Right hindlimb (tissue), 1 donor: ENCODE measurements at regions not wholly inside any gene's neighbourhood (a gene's known extent, or its start where the extent isn't known, plus 50 kb on each side); places are given as distances from the start of the nearest gene placed in this dataset.

Experiments
- DNase-seq: peaks from one replicate; pipeline ENCODE4 v3.0.0-alpha.2; 2018

DNA sequence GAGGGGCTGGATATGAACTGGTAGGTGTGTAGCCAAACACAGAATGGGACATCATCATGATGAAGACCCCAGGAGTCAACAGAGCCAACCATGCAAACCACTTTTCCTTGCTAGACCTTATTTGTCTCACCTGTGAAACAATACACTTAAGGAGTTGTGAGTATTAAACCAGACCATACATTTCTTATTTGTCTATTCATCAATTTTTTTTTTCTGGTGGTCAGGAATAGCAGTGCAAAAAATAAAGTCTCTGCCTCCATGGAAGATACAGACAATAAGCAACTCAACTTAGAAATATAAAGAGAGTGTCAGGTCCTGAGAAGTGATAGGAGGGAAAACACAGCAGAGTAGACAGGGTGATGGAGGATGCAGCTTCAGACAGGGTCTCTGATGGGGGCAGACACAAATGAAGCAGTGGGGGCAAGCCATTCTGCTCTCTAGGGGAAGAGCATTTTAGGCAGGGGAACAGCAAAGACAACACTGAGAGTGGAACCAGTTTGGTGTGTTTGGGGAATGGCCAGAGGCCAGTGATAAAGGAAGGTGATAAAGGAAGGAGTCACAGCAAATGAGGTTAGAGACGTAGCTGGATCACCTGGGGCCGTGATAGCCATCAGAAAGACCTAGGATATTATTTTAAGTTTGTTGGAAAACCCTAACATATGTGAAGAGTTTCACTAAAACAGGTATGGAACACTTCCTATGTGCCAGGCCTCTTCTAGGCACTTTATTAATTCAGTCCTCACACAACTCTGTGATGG, 256.2 kb downstream of the MAN2A1 start:
- no peak for DNase-seq

DNA sequence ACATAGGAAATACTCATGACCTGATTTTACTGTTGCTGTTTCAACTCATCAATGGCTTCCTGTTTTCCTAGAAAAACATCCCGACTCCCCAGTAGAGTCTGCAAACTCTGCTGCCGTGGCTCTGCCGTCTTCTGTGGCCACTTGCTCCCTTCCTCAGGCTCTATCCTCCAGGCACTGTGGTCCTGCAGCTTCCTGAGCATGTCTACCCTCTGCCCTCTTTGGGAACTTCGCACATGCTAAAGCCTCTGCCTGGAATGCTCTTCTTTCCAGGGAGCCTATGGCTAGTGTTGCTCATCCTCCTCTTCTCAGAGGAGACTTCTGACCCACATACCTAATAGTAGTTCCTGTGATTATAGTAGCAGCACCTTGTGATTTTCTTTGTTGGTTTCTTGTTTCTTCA, 256.9 kb downstream of the MAN2A1 start:
- DNase-seq, result no peak

DNA sequence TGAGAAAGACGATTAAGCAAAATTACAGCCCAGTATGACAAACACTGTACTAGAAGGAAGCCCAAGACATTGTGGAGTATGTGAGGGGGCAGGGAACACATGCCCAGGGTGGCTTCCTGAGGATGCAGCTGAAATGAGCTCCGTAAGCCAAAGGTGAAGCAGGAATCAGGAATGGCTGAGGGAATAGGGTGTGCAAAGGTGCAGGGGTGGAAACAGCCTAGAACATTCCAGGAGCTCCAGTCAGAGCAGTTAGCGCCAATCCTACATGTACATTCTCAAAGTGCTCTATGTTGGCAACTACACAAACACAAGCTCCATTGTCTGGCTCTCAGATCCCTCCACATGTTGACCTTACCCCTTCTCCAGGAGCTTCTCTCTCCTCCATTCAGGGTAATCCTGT, 257.9 kb downstream of the MAN2A1 start:
- DNase-seq, result no peak

DNA sequence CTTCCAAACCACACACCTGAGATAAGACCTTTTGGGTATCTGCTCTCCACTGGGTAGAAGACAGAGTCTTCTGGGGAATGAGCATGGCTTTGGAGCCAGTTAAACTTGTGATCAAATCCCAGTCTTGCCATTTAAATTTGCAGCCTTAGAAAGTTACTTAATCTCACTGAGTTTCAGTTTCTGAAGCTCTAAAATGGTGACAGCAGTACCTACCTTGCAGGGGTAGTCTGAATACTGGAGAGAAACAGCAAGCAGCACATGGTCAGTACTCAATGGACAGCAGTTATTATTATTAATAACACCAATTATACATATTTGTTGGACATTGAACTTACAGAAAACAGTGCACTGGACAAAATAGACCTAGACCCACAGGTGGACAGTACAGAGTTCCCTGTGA, 260.9 kb downstream of the MAN2A1 start:
- no peak for DNase-seq

DNA sequence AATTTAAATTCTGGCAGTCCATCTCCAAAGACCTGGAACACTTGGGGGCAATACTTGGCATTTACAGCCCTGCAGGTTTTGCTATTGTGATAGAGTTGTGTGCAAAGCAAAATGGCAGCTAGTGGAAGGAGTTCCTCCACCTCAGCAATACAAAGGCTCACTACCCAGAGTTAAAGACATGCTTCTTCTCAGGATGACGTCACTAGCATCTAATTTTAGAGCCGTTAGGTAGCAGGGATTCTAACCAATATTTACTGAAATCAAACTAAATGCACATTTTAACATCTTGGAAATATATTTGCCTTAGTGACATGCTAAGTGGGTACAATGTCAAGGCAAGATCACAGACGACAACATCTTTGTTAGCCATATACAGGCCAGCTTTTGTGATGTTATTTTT, 261.6 kb downstream of the MAN2A1 start:
- DNase-seq, result no peak

DNA sequence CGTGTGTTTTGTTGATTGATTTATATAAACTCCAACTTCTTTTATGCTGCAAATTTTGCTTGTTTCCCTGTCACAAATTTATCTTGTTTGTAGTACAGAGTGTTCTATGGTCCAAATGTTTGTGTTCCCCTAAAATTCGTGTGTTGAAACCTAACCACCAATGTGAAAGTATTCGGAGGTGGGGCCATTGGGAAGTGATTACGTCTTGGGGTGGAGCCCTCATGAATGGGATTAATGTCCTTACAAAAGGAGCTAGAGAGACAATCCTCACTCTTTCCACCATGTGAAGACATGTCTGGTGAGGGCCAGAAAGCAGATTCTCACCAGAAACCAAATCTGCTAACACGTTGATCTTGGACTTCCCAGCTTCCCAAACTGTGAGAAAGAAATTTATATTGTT, 262.0 kb downstream of the MAN2A1 start:
- DNase-seq, result no peak

DNA sequence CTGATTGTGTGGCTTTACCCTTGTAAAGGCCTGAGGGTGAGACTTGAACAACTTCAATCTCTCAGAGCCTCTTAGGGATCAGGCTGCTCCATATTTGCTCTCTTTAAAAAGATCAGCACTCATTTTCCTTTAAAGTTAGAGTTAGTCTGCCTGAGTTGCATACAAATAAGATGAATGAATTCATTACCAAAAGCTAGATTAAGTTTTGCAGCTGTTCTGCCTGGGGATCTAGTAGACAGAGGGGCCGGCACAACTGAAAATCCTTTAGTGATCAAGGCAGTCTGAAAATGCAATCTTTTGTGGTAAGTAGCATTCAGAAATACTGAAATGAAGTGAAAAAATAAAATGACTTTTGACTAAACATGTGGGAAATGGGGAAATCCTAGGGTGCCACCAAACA, 264.0 kb downstream of the MAN2A1 start:
- no peak for DNase-seq

DNA sequence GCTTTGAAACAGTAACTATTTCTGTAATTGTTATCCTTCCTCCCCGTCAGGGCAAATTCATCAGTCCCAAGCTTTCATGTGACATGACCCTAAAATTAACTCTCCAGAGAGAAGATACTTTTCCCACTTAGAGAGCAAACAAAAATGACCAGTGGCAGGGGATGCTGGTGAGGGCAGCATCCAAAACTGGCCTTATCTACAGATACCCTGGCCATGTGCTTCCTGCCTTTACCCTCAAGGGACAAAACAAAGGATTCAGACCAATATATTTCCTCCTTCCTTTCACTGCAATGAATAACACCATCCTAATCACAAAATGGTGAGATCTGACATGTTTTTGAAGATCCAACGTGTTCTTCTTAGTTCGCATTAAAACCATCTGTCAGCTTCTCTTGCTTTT, 267.2 kb downstream of the MAN2A1 start:
- no peak for DNase-seq

DNA sequence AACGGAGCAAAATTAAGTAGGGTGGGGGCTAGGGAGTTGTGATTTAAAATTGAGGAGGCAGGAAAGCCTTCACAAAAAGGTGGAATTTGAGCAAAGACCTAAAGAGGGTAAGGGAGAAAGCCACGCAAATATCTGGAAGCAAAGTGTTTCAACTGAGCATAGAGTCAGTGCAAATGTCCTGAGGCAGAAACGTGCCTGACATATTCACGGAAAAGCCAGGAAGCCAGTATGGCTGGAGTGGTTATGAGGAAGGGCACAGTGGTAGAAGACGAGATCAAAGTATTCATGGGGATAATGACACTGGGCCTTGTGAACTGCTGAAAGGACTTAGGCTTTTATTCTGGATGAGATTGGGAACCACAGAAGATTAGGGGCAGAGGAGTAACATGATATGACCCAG, 268.4 kb downstream of the MAN2A1 start:
- DNase-seq, result no peak

DNA sequence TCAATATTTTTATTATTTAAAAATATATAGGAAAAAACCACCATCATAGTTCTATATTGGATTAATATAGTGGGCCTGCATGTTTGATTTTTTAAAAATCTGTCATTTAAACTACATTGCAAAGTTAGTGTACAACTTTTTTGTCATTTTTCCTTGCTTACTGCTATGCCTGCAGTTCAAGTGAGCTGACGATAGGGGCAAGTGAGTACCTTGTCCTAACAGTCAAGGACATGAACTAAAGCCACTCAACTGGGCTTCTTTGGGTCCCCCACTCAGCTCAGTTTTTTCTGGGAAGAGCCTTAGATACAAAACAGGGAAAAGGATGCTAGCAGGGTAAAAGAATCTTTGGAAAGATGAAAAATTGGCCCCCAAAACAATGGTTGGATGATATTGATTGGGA, 269.9 kb downstream of the MAN2A1 start:
- no peak for DNase-seq

DNA sequence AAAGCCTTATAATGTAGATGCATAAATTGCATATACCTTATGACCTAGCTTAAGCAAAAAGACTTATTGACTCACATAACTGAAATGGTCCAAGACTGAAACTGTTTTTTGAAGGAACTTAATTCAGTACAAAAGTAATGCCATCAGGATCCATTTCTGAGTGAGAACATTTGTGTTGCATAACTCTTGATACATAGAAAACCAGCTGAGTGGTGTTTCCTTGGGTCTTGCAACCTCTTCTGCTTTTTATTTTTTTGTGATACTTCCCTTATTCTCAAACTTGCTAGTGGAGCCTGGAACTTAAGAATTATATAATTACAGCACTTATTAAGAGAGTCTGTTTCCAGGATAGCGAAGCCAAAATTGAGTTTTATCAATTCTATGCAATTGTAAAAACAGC, 272.0 kb downstream of the MAN2A1 start:
- DNase-seq, result no peak

DNA sequence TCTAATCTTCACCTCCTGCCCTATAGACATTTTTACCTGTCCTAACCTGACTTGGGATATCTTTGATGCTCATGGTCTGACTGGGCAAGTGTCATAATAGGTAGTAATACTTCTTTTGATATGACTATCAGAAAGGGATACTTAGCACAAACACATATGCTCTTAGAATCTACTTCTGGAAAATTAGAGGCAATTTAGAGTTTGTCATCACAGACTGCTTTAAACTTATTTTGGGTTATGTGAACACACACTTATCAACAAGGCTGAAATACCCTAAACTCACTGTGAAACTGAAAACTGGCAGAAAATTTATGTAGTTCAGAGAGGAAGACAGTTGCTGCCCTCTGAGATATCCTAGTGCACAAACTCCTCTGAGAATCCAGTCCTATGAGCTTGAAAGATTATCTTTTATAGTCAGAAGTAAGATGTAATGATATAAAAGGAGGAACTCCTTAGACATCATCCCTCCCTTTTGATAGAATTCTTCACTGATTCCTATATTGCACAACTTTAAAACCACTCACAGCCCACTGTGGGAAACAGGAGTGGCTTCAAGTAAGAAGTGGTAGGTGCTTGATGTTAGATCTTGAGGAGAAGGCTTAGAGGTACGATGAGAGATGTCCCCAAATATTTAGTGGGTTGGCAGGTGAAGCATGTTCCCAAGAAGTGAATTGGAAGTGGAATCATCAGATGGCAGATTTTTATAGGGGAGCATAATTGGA, 273.3 kb downstream of the MAN2A1 start:
- no peak for DNase-seq

DNA sequence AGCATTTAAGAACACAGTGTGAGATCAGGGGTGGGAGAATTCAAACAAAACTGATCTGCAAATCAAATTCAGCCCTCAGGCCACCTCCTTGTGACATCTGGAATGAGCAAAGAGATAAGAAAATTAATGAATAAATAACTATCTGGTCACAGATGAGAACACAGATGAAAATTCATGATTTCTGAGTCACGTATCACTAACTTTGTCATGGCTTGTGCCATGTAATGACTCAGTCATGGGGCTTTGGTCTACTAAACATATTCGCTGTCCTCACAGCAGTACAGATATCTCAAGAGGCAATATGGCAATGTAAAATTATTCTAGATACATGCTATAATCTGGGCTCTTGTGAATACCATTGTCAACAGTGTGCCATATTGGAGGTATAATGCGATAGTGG, 274.4 kb downstream of the MAN2A1 start:
- DNase-seq, result no peak

DNA sequence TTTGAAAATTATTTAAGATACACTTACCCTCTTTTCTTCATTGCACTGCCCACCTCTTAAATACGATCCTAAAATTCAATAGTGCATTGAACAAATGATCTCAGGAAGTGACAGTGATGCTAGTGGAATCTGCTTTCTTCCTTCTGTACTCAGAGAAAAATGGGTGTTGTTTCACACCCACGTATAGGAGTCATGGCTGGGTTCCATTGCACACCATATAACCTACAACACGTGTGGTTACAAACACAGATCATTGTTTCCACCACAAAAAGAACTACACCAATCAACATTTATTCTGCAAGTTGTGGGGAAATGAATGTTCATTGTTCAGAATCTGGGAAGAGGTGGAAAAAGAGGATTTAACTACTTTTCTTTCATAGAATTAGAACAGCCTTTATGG, 275.9 kb downstream of the MAN2A1 start:
- no peak for DNase-seq

DNA sequence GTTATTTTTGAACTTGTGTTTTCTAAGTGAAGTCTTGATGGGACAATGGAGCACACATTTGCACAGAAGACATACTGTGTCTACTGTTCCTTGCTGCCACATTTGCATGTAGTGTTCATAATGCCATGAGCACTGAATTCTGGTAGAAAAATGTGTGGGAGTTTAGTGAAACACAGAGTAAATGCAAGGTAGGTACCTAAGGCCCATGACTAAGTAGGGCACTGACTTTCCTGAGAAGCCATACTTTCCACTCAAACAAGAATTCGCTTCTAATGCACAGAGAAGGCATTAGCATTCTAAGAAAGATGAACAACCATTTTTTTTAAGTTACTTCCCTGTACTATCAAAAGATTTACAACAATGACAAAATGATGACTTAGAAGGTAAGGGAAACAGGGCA, 282.2 kb downstream of the MAN2A1 start:
- no peak for DNase-seq

DNA sequence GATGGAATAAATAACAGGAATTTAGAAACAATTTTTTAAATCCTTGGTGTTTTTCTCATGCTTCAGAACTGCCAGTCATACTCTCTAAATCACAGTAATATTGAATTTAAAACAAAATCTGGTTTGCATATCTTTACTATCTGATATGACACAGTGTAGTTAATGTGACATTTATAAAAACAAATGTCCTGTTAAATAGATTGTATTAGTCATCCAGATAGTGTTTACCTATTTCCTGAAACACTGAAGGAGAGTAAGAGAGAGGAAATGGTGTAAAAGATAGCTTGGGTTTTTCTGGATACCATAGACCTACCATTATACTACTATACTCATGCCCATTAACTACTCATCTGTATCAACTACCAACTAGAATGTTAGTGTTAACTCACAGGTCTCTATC, 292.3 kb downstream of the MAN2A1 start:
- no peak for DNase-seq

DNA sequence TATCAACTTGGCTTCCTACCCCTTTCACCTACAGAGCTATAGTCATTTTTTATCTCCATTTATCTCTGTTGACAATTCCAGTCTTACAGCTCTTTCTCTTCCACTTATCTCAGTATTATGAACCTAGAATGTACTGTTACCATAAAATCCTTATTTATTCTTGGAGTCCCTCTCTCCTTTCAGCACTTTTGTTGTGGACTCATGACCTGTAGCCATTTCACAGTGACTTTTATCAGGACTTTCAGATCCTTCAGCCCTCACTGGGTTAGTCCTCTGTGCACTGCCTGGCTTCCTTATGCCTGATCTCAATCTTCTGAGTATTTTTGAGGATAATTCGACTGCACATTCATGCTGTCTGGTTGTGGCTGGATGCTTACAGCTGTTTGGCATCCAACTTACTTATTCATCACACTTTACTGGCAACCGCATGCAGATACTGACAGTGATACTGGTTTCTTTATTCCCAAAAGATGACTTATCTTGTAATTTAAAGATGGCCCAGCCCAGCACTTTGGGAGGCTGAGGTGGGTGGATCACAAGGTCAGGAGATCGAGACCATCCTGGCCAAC, 293.3 kb downstream of the MAN2A1 start:
- DNase-seq, result no peak

DNA sequence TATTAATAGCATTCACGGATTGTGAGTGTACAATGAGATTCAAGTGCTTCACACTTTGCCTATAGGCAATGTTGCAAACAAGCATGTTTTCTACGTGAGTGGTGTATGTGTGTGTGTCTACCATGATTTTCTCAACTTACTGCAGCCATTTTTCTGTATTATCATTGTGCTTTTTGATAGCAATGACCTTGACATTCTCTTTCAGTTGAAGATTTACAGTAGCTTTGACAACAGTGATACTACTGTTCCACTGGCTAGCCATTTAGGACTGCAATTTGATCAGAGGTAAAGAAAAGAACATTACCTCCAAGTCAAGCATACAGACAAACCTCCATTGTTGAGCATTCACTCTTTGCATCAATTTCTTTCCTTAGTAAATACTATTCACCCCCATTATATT, 297.0 kb downstream of the MAN2A1 start:
- DNase-seq, result no peak

DNA sequence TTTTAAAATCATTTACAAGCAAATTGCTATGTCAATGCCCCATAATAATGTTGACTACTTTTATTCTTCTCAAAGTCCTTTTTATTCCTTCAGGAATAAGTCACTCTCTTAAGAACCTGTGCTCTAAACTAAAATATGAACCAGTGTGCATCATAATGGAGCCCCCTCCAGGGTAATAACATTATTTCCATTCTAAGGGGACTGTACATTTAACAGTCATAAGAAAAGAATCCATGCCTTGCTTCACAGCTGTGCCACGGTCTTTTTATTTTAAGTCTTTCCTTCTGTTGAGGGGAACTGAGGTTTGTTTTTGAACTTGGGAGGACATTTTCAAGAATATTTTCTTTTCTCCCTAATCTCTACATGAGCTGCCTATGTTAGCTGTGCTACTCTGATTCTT, 297.6 kb downstream of the MAN2A1 start:
- no peak for DNase-seq

DNA sequence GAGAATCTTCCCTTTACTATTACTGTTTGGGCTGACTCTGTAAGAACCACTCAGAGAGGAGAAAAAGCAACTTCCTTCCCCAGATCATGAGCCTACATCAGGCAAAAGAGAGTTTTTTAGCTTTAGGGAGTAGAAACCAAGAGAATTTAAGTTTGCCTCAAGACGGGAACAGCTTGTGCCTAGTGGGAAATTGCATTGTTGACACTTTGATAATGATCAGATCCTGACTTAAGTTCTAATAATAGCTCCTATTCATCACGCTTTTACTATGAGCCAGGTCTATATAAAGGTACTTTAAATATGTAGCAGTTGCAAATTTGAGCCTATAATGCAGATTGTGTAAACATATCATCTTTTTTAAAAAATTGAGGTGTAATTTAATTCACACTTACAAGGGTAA, 298.2 kb downstream of the MAN2A1 start:
- DNase-seq, result no peak

DNA sequence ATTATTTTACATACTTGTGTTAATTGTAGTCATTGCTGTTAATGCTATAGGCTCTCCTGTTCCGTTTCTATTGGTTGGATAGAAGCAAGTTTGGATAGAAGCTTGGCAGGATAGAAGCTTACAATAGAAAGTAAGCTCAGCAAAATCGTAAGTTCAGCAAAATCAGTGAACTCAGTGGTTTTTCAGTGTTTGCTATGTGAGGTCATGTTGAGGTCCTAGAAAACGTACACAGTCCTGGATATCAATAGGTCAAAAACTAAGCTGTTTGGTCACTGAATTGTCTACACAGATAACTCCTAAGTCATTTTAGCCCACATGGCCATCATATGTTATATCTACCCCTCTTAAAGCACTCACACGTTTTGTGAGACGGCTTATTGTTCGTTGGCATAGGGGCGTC, 299.4 kb downstream of the MAN2A1 start:
- no peak for DNase-seq

DNA sequence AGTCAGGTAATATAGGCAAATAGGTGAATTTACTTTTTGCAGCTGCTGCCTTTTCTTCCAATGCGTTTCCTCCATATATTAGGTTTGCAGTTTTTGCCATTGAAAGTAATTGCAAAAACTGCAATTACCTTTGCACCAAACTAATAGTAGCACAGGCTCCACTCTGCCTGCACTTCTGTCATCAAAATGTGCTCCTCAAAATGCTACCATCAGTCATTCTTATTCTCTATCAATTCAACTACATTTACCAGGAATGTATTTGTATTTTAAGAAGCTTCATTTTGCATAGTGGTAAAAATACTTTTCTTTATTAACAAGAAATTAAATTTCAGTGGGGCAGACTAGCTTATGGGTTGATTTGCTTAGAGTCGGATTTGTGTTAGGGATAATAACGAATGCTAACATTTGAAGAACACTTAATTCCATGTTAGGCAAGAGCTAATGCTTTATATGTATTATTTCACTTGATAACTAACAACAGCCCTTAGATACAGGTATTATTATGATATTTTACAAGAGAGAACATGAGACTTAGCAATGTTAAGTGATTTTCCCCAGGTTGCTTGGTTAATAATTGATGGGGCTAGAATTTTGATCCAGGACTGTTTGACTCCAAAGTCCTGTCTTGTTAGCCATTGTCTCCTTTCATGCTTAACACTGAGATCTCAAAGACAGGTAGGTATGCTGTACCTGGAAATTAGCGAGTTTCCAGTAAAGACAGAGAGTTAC, 300.4 kb downstream of the MAN2A1 start:
- no peak for DNase-seq

DNA sequence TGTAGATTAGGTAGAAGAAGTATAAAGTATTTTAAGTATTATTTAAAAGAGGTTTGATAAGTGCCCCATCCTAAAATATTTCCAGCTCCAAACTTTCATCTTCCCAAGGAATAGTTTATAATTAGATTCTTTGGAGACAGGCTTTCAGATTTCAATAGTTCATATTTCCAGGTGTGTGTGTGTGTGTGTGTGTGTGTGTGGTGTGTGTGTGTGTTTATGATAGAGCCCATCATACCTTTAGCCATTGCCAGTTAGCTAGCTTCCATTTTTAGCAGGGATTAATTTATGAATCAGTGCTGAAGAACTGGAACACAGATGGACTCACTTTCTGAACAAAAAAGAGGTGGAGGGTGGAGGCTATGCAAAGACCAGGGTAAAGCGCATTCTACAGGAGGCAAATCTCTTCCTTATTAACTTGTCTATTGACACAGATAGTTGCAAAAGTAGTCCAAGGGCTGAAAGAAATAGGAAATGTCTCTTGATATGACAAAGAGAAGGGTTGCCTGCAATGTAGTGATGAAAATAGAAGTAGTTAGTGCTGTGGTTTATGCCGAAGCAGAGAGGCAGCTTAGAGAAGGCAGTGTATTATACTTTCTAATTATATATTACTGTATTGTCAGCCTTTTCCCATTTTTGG, 301.1 kb downstream of the MAN2A1 start:
- DNase-seq, result no peak
